Amniotic epithelial cell (primary cell): ENCODE measurements at regions not wholly inside any gene's neighbourhood (a gene's known extent, or its start where the extent isn't known, plus 50 kb on each side); places are given as distances from the start of the nearest gene placed in this dataset.
"Not testable (repeated sequence)": the region's sequence is repeated elsewhere in the genome, so short reads cannot be mapped to it uniquely, and the experiment has no call there.

Source experiments
- DNase-seq: peaks from one replicate; pipeline ENCODE4 v3.0.0-alpha.2; 2010; ENCODE audit warnings: low read depth

GRCh38 chr2:228590681-228591080, 409.2 kb upstream of the SPHKAP start:
- no peak for DNase-seq

GRCh38 chr2:228589115-228589514, 407.6 kb upstream of the SPHKAP start:
- peak; percentile 35 for DNase-seq

GRCh38 chr2:228581731-228582130, 400.2 kb upstream of the SPHKAP start:
- peak; percentile 64 for DNase-seq

GRCh38 chr2:228575897-228576296, 394.4 kb upstream of the SPHKAP start:
- no peak for DNase-seq

- DNase-seq: not testable (repeated sequence)
These were observed 386.8 kb upstream of the SPHKAP start for GRCh38 chr2:228568275-228568674.

- DNase-seq: no peak
These were observed 380.3 kb upstream of the SPHKAP start for GRCh38 chr2:228561816-228562215.

GRCh38 chr2:228559774-228560415, 378.4 kb upstream of the SPHKAP start:
- no peak for DNase-seq

GRCh38 chr2:228556717-228557116, 375.2 kb upstream of the SPHKAP start:
- DNase-seq: peak; percentile 17

GRCh38 chr2:228549441-228550007, 368.0 kb upstream of the SPHKAP start:
- DNase-seq: peak; percentile 59

GRCh38 chr2:228548230-228548629, 366.7 kb upstream of the SPHKAP start:
- DNase-seq: peak; percentile 48

- DNase-seq: no peak
These were observed 364.3 kb upstream of the SPHKAP start for GRCh38 chr2:228545748-228546145.

- peak; percentile 44 for DNase-seq
These were observed 363.7 kb upstream of the SPHKAP start for GRCh38 chr2:228545041-228545747.

- DNase-seq: no peak
These were observed 361.6 kb upstream of the SPHKAP start for GRCh38 chr2:228543117-228543516.

GRCh38 chr2:228542277-228542676, 360.8 kb upstream of the SPHKAP start:
- DNase-seq: no peak

- peak; percentile 43 for DNase-seq
These were observed 360.3 kb upstream of the SPHKAP start for GRCh38 chr2:228541789-228542188.

- no peak for DNase-seq
These were observed 359.5 kb upstream of the SPHKAP start for GRCh38 chr2:228540976-228541375.

GRCh38 chr2:228535396-228535795, 353.9 kb upstream of the SPHKAP start:
- DNase-seq: no peak

GRCh38 chr2:228533156-228533555, 351.7 kb upstream of the SPHKAP start:
- no peak for DNase-seq

- no peak for DNase-seq
These were observed 350.7 kb upstream of the SPHKAP start for GRCh38 chr2:228532233-228532632.

GRCh38 chr2:228527197-228527881, 345.9 kb upstream of the SPHKAP start:
- peak; percentile 46 for DNase-seq

- no peak for DNase-seq
These were observed 345.2 kb upstream of the SPHKAP start for GRCh38 chr2:228526687-228527086.

GRCh38 chr2:228522977-228523376, 341.5 kb upstream of the SPHKAP start:
- no peak for DNase-seq

- DNase-seq: peak; percentile 14
These were observed 340.8 kb upstream of the SPHKAP start for GRCh38 chr2:228522276-228522675.
